Fibroblast of lung (primary cell): ENCODE measurements at regions not wholly inside any gene's neighbourhood (a gene's known extent, or its start where the extent isn't known, plus 50 kb on each side); places are given as distances from the start of the nearest gene placed in this dataset.

Source experiments
- DNase-seq, 2 donors: peaks; one replicate each; pipeline versions ENCODE4 v3.0.0 to v3.0.0-alpha.2; 2010; ENCODE audit warnings: low read depth in 2 of 2
- H2AFZ ChIP-seq: 2 replicates; pipeline ENCODE4 v1.5.1; 2012; ENCODE audit warnings: low read length, control low read depth, inconsistent platforms
- H3K27ac ChIP-seq: 2 replicates; pipeline ENCODE4 v1.5.1; 2011; ENCODE audit warnings: low read length, control low read depth; ENCODE audit not compliant: insufficient read depth
- H3K27me3 ChIP-seq: 2 replicates; pipeline ENCODE4 v1.5.1; 2011; ENCODE audit warnings: mild to moderate bottlenecking, low read length; ENCODE audit not compliant: control insufficient read depth, insufficient read depth
- H3K36me3 ChIP-seq: 2 replicates; pipeline ENCODE4 v1.5.1; 2011; ENCODE audit warnings: low read length; ENCODE audit not compliant: control insufficient read depth, insufficient read depth
- H3K4me1 ChIP-seq: 2 replicates; pipeline ENCODE4 v1.5.1; 2011; ENCODE audit warnings: low read length; ENCODE audit not compliant: control insufficient read depth, insufficient read depth; ENCODE audit errors: extremely low read depth
- H3K4me2 ChIP-seq: 2 replicates; pipeline ENCODE4 v1.5.1; 2011; ENCODE audit warnings: low read length, control low read depth; ENCODE audit not compliant: insufficient read depth; ENCODE audit errors: extremely low read depth
- H3K4me3 ChIP-seq, 4 experiments: fragments of 200-600 bp in 1 of 4; sonication (generic) in 1 of 4; replicated peaks in 1 of 4; 2 replicates each; pipeline ENCODE4 v1.5.1; 2011 to 2016; ENCODE audit warnings: low read length in 4 of 4, low read depth in 3 of 4, mild to moderate bottlenecking in 3 of 4, control low read depth in 2 of 4, inconsistent platforms in 1 of 4, mixed read lengths in 1 of 4; ENCODE audit not compliant: insufficient read depth in 1 of 4; ENCODE audit errors: control extremely low read depth in 1 of 4
- H3K79me2 ChIP-seq: 2 replicates; pipeline ENCODE4 v1.5.1; 2012; ENCODE audit warnings: mild to moderate bottlenecking, low read length, inconsistent platforms; ENCODE audit not compliant: control insufficient read depth, insufficient read depth
- H3K9ac ChIP-seq: 2 replicates; pipeline ENCODE4 v1.5.1; 2011; ENCODE audit warnings: mild to moderate bottlenecking, low read length, control low read depth; ENCODE audit not compliant: insufficient read depth
- H3K9me3 ChIP-seq: 2 replicates; pipeline ENCODE4 v1.5.1; 2012; ENCODE audit warnings: low read depth, low read length; ENCODE audit not compliant: control insufficient read depth, insufficient read depth
- H4K20me1 ChIP-seq: 2 replicates; pipeline ENCODE4 v1.5.1; 2011; ENCODE audit warnings: low read length; ENCODE audit not compliant: control insufficient read depth, insufficient read depth; ENCODE audit errors: extremely low read depth
- CTCF ChIP-seq, 2 donors: IDR thresholded peaks in 1 of 2; conservative IDR thresholded peaks in 1 of 2; 1 replicate in 1 of 2; 2 replicates in 1 of 2; pipeline ENCODE4 v1.5.1; 2011 to 2012; ENCODE audit warnings: low read length in 2 of 2, control low read depth in 1 of 2, inconsistent platforms in 1 of 2, low read depth in 1 of 2, mild to moderate bottlenecking in 1 of 2
- EZH2 ChIP-seq: IDR thresholded peaks from 2 replicates; pipeline ENCODE4 v1.5.1; 2012; ENCODE audit warnings: low read length, control low read depth, mild to moderate bottlenecking; ENCODE audit errors: missing control alignments

DNA sequence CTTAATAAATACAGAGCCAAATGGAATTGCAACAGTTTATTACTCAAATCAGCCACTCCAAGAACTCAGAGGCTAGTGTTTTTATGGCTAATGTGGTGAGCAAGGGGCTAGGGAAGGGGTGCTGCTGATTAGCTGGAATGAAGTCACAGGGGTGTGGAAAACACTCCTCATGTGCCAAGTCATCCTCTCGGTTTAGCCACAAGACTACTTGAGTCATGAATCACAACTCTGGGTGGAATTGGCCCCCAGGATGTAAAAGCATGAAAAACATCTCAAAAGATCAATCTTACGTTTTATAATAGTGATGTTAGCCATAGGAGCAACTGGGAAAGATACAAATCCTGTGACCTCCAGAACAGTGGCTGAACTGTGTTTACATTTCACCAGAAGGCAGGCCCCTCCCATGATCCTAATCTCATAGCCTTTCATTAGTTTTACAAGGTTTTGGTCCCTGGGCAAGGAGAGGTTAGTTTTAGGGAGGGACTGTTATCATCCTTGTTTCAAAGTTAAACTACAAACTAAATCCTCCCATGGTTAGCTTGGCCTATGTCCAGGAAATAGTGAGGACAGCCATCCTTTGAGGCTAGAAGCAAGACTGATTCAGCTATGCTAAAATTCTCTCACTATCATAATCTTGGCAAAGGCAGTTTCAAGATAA is 2020.1 kb upstream of the PCDH20 start:
- H3K36me3 ChIP-seq = no peaks in the 10 kb centered on the region
- H3K79me2 ChIP-seq = no peaks in the 10 kb centered on the region
- H3K4me1 ChIP-seq = no peaks in the 10 kb centered on the region
- H3K9me3 ChIP-seq = no peaks in the 10 kb centered on the region
- no peak overlapping the region for H3K4me2 ChIP-seq
- TF ChIP-seq CTCF (conservative IDR thresholded peaks at IDR 0.05 in 1 of 2, IDR thresholded peaks at IDR 0.05 in 1 of 2; ENCODE audit: low read depth in 1 of 2, low read length in 2 of 2) (no peak), EZH2 (no peak)
- H3K9ac ChIP-seq = no peak overlapping the region
- H3K27me3 ChIP-seq = no peaks in the 10 kb centered on the region
- peak; percentile 100 for DNase-seq
- H3K27ac ChIP-seq = no peak overlapping the region
- H3K4me3 ChIP-seq = no peak overlapping the region
- no peaks in the 10 kb centered on the region for H4K20me1 ChIP-seq
- H2AFZ ChIP-seq = no peak overlapping the region

- H3K36me3 ChIP-seq = no peaks in the 10 kb centered on the region
- no peak overlapping the region for H3K4me3 ChIP-seq
- DNase-seq = peak; percentile 71 to 75
- no peak overlapping the region for H3K27ac ChIP-seq
- H3K79me2 ChIP-seq = no peaks in the 10 kb centered on the region
- no peaks in the 10 kb centered on the region for H4K20me1 ChIP-seq
- no peaks in the 10 kb centered on the region for H3K4me1 ChIP-seq
- H3K9ac ChIP-seq = no peak overlapping the region
- no peaks in the 10 kb centered on the region for H3K27me3 ChIP-seq
- H3K9me3 ChIP-seq = no peaks in the 10 kb centered on the region
- no peak overlapping the region for H3K4me2 ChIP-seq
- H2AFZ ChIP-seq = no peak overlapping the region
- TF ChIP-seq EZH2 (no peak), CTCF (conservative IDR thresholded peaks at IDR 0.05 in 1 of 2, IDR thresholded peaks at IDR 0.05 in 1 of 2; ENCODE audit: low read depth in 1 of 2, low read length in 2 of 2) (no peak)
These were observed 2018.0 kb upstream of the PCDH20 start for GRCh38 chr13:63433546-63434150.

DNA sequence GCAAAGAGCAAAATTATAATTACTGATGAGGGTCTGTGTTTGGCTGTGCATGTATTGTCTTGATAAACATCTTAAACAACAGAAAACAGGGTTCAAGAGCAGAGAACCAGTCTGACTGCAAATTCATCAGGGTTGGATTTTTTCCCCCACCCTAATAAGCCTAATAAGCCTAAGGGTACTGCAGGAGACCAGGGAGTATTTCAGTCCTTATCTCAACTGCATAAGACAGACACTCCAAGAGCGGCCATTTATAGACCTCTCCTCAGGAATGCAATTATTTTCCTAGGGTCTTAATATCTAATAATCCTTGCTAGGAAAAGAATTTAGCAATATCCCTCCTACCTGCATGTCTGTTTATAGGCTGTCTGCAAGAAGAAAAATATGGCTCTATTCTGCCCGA is 2011.5 kb upstream of the PCDH20 start:
- H3K4me1 ChIP-seq = no peaks in the 10 kb centered on the region
- H3K27me3 ChIP-seq = no peaks in the 10 kb centered on the region
- H3K9ac ChIP-seq = no peak overlapping the region
- no peak overlapping the region for H3K27ac ChIP-seq
- no peak overlapping the region for H3K4me2 ChIP-seq
- no peak overlapping the region for H3K4me3 ChIP-seq
- DNase-seq = no peak
- no peak for TF ChIP-seq CTCF (conservative IDR thresholded peaks at IDR 0.05 in 1 of 2, IDR thresholded peaks at IDR 0.05 in 1 of 2; ENCODE audit: low read depth in 1 of 2, low read length in 2 of 2)
- no peak for TF ChIP-seq EZH2
- no peaks in the 10 kb centered on the region for H3K9me3 ChIP-seq
- H3K36me3 ChIP-seq = no peaks in the 10 kb centered on the region
- no peaks in the 10 kb centered on the region for H3K79me2 ChIP-seq
- H4K20me1 ChIP-seq = no peaks in the 10 kb centered on the region
- no peak overlapping the region for H2AFZ ChIP-seq
